H1 (cell line): ENCODE measurements at regions not wholly inside any gene's neighbourhood (a gene's known extent, or its start where the extent isn't known, plus 50 kb on each side); places are given as distances from the start of the nearest gene placed in this dataset.
A peak's percentile ranks its signal among the peaks of the same experiment; 100 is the strongest.

ENCODE experiments used
- CTCF ChIA-PET: fragments of 300-600 bp; sonication (Branson Sonifier 250); formaldehyde crosslinking; loops from one replicate; lab custom pipeline; 2021; ENCODE audit not compliant: partially characterized antibody; lab: Charles Lee
- POLR2A ChIA-PET: fragments of 300-600 bp; sonication (Branson Sonifier 250); formaldehyde crosslinking; loops from one replicate; lab custom pipeline; 2021; ENCODE audit warnings: inconsistent platforms; ENCODE audit not compliant: partially characterized antibody; lab: Charles Lee
- DNase-seq, 2 experiments: peaks; one replicate each; pipeline versions ENCODE4 v3.0.0 to v3.0.0-alpha.2; 2010 to 2022; ENCODE audit warnings: low spot score in 2 of 2, low read depth in 1 of 2, mixed read lengths in 1 of 2
- FAIRE-seq: peaks from 2 replicates; lab custom pipeline; 2011; peaks lifted over from hg19 to GRCh38; lab: Jason Lieb, UNC
- H2AFZ ChIP-seq: 2 replicates; pipeline ENCODE4 v1.8.1; 2012; ENCODE audit warnings: low read length, inconsistent platforms
- H2AK5ac ChIP-seq: 2 replicates; pipeline ENCODE4 v1.6.1; 2013; ENCODE audit warnings: low read depth, low read length
- H2BK120ac ChIP-seq: replicated peaks from 2 replicates; pipeline ENCODE3; 2013; ENCODE audit warnings: low read depth, low read length, inconsistent platforms
- H2BK12ac ChIP-seq: 2 replicates; pipeline ENCODE4 v1.6.1; 2013; ENCODE audit warnings: low read depth, low read length
- H2BK15ac ChIP-seq: 2 replicates; pipeline ENCODE4 v1.6.1; 2013; ENCODE audit warnings: low read length
- H2BK20ac ChIP-seq: 2 replicates; pipeline ENCODE4 v1.6.1; 2013; ENCODE audit warnings: low read length
- H2BK5ac ChIP-seq: 2 replicates; pipeline ENCODE4 v1.6.1; 2013; ENCODE audit warnings: low read depth, low read length
- H3K14ac ChIP-seq: 2 replicates; pipeline ENCODE4 v1.6.1; 2013; ENCODE audit warnings: inconsistent platforms; ENCODE audit not compliant: insufficient read length
- H3K18ac ChIP-seq: 2 replicates; pipeline ENCODE4 v1.6.1; 2013; ENCODE audit warnings: low read length; ENCODE audit errors: extremely low read depth
- H3K23ac ChIP-seq: 2 replicates; pipeline ENCODE4 v1.6.1; 2013; ENCODE audit warnings: inconsistent platforms; ENCODE audit not compliant: insufficient read length
- H3K23me2 ChIP-seq: 2 replicates; pipeline ENCODE4 v1.6.1; 2013; ENCODE audit warnings: low read depth, low read length
- H3K27ac ChIP-seq: 2 replicates; pipeline ENCODE4 v1.6.1; 2011; ENCODE audit warnings: low read depth, low read length, inconsistent platforms
- H3K27me3 ChIP-seq, 4 experiments: replicated peaks in 1 of 4; 1 replicate in 1 of 4; 2 replicates in 3 of 4; pipeline versions ENCODE4 v1.6.1 to v1.8.1; 2011 to 2013; ENCODE audit warnings: low read length in 3 of 4, mild to moderate bottlenecking in 3 of 4, inconsistent platforms in 2 of 4, mixed read lengths in 2 of 4, moderate library complexity in 1 of 4; ENCODE audit not compliant: control insufficient read depth in 3 of 4, insufficient read depth in 3 of 4; ENCODE audit errors: extremely low read depth in 1 of 4
- H3K36me3 ChIP-seq, 4 experiments: 2 replicates each; pipeline versions ENCODE4 v1.6.1 to v1.8.1; 2011 to 2013; ENCODE audit warnings: mild to moderate bottlenecking in 4 of 4, low read length in 3 of 4, moderate library complexity in 2 of 4, control low read depth in 1 of 4, inconsistent platforms in 1 of 4; ENCODE audit not compliant: insufficient read depth in 4 of 4, control insufficient read depth in 2 of 4
- H3K4ac ChIP-seq: replicated peaks from 2 replicates; pipeline ENCODE3; 2013; ENCODE audit warnings: low read length, low read depth, mixed read lengths, inconsistent platforms; ENCODE audit not compliant: insufficient read length
- H3K4me1 ChIP-seq, 4 experiments: replicated peaks in 1 of 4; 1 replicate in 1 of 4; 2 replicates in 3 of 4; pipeline versions ENCODE4 v1.6.1 to v1.8.1; 2011 to 2013; ENCODE audit warnings: low read length in 3 of 4, inconsistent platforms in 2 of 4, mixed read lengths in 1 of 4; ENCODE audit not compliant: insufficient read depth in 4 of 4, control insufficient read depth in 3 of 4
- H3K4me2 ChIP-seq, 2 experiments: 2 replicates each; pipeline versions ENCODE4 v1.6.1 to v1.8.1; 2011 to 2013; ENCODE audit warnings: low read depth in 2 of 2, low read length in 2 of 2, control low read depth in 1 of 2, inconsistent platforms in 1 of 2, mild to moderate bottlenecking in 1 of 2; ENCODE audit not compliant: insufficient read depth in 1 of 2
- H3K4me3 ChIP-seq, 4 experiments: fragments of 200-600, 300-600 bp in 1 of 4; sonication (generic), shearing (Covaris generic), sonication (Bioruptor Twin) in 1 of 4; 2 replicates each; pipeline versions ENCODE4 v1.5.1 to v1.8.1; 2011 to 2016; ENCODE audit warnings: low read length in 4 of 4, low read depth in 3 of 4, control low read depth in 2 of 4, inconsistent platforms in 2 of 4, mild to moderate bottlenecking in 2 of 4, mixed read lengths in 1 of 4, moderate library complexity in 1 of 4; ENCODE audit not compliant: insufficient read depth in 2 of 4; ENCODE audit errors: extremely low read depth in 1 of 4
- H3K56ac ChIP-seq: replicated peaks from 2 replicates; pipeline ENCODE3; 2013; ENCODE audit warnings: low read depth, mild to moderate bottlenecking, mixed read lengths, low read length, inconsistent platforms; ENCODE audit not compliant: insufficient read length
- H3K79me1 ChIP-seq: 2 replicates; pipeline ENCODE4 v1.6.1; 2013; ENCODE audit warnings: low read depth, low read length, control low read depth
- H3K79me2 ChIP-seq, 2 experiments: 2 replicates each; pipeline versions ENCODE4 v1.6.1 to v1.8.1; 2012 to 2013; ENCODE audit warnings: low read length in 2 of 2, mild to moderate bottlenecking in 2 of 2, inconsistent platforms in 1 of 2; ENCODE audit not compliant: insufficient read depth in 2 of 2, control insufficient read depth in 1 of 2
- H3K9ac ChIP-seq, 4 experiments: replicated peaks in 1 of 4; 1 replicate in 1 of 4; 2 replicates in 3 of 4; pipeline versions ENCODE4 v1.6.1 to v1.8.1; 2011 to 2013; ENCODE audit warnings: low read depth in 3 of 4, low read length in 3 of 4, control low read depth in 2 of 4, mild to moderate bottlenecking in 2 of 4, moderate library complexity in 2 of 4, inconsistent platforms in 1 of 4; ENCODE audit errors: extremely low read depth in 1 of 4
- H3K9me3 ChIP-seq, 2 experiments: 2 replicates each; pipeline versions ENCODE4 v1.6.1 to v1.8.1; 2012 to 2013; ENCODE audit warnings: mild to moderate bottlenecking in 2 of 2, moderate library complexity in 2 of 2, control low read depth in 1 of 2, inconsistent platforms in 1 of 2, low read depth in 1 of 2, low read length in 1 of 2, mixed read lengths in 1 of 2; ENCODE audit not compliant: insufficient read depth in 2 of 2
- H4K20me1 ChIP-seq, 2 experiments: replicated peaks in 1 of 2; 2 replicates each; pipeline versions ENCODE3 to v1.8.1; 2011 to 2013; ENCODE audit warnings: inconsistent platforms in 2 of 2, low read length in 2 of 2, mild to moderate bottlenecking in 1 of 2; ENCODE audit not compliant: insufficient read depth in 2 of 2, control insufficient read depth in 1 of 2
- H4K5ac ChIP-seq: 2 replicates; pipeline ENCODE4 v1.6.1; 2013; ENCODE audit warnings: low read length, low read depth, mixed read lengths, inconsistent platforms; ENCODE audit not compliant: insufficient read length
- H4K8ac ChIP-seq: 2 replicates; pipeline ENCODE4 v1.8.0; 2013; ENCODE audit warnings: mild to moderate bottlenecking, moderate library complexity, low read length, inconsistent platforms; ENCODE audit not compliant: insufficient read depth; ENCODE audit errors: extremely low read depth
- H4K91ac ChIP-seq: replicated peaks from 2 replicates; pipeline ENCODE3; 2013; ENCODE audit warnings: low read length, mixed read lengths, inconsistent platforms; ENCODE audit not compliant: insufficient read length
- ATF3 ChIP-seq: IDR thresholded peaks from 2 replicates; pipeline ENCODE4 v1.6.1; 2011; ENCODE audit warnings: low read depth, mild to moderate bottlenecking, low read length; ENCODE audit not compliant: insufficient read depth
- EZH2 ChIP-seq: fragments of 200-600 bp; sonication (generic); IDR thresholded peaks from 2 replicates; pipeline ENCODE4 v1.7.1; 2012; ENCODE audit warnings: low read depth, mild to moderate bottlenecking, moderate library complexity, low read length, inconsistent platforms; ENCODE audit not compliant: severe bottlenecking
- GABPA ChIP-seq: IDR thresholded peaks from 2 replicates; pipeline ENCODE4 v1.6.1; 2011; ENCODE audit warnings: mild to moderate bottlenecking, low read length, moderate library complexity, borderline replicate concordance; ENCODE audit not compliant: insufficient read depth
- KDM4A ChIP-seq: IDR thresholded peaks from one replicate; pipeline ENCODE4 v1.7.1; 2012; ENCODE audit warnings: low read depth, mild to moderate bottlenecking, moderate library complexity, low read length, inconsistent platforms; ENCODE audit not compliant: severe bottlenecking
- SP1 ChIP-seq: IDR thresholded peaks from 2 replicates; pipeline ENCODE4 v1.6.1; 2011; ENCODE audit warnings: low read depth, low read length
- TEAD4 ChIP-seq: IDR thresholded peaks from 2 replicates; pipeline ENCODE4 v1.6.1; 2012; ENCODE audit warnings: low read depth, low read length, inconsistent platforms, mixed read lengths
- WGBS, 2 experiments: shearing (Covaris generic) in 1 of 2; methylation state at CpG; one replicate each; pipeline versions ENCODE4 v1.1.6 to v1.1.7; 2013 to 2015; ENCODE audit warnings: low lambda C conversion rate in 2 of 2, mixed read lengths in 2 of 2, inconsistent platforms in 1 of 2, low coverage in 1 of 2, missing lambda C conversion rate in 1 of 2; ENCODE audit not compliant: insufficient replicate concordance in 2 of 2, insufficient coverage in 1 of 2, insufficient read length in 1 of 2; ENCODE audit errors: extremely low coverage in 1 of 2, missing lambda C conversion rate in 1 of 2; 5-methylcytosine and 5-hydroxymethylcytosine counted together

GRCh38 chr9:85402551-85402950 is 339.2 kb downstream of the AGTPBP1 start:
- no peaks in the 10 kb centered on the region for H3K23me2 ChIP-seq
- TF ChIP-seq ATF3 (no peak), SP1 (no peak), EZH2 (no peak), KDM4A (no peak), TEAD4 (no peak), GABPA (no peak)
- FAIRE-seq = no peak
- H2BK120ac ChIP-seq = no peak overlapping the region
- H3K4ac ChIP-seq = no peak overlapping the region
- H3K9ac ChIP-seq = no peak overlapping the region
- H2BK12ac ChIP-seq = no peak overlapping the region
- no peak overlapping the region for H2BK20ac ChIP-seq
- WGBS, 2 experiments = 90% methylated on average over 5 of the region's 5 CpGs; no CpG with 5 or more reads in 1 of the 2 experiments
- H3K27me3 ChIP-seq = no peaks in the 10 kb centered on the region
- no peak overlapping the region for H3K4me2 ChIP-seq
- H2BK15ac ChIP-seq = no peak overlapping the region
- no peak overlapping the region for H2AK5ac ChIP-seq
- H3K56ac ChIP-seq = no peak overlapping the region
- POLR2A ChIA-PET = no interaction called here
- H2BK5ac ChIP-seq = no peak overlapping the region
- H3K23ac ChIP-seq = no peak overlapping the region
- H3K14ac ChIP-seq = no peak overlapping the region
- H3K36me3 ChIP-seq = no peaks in the 10 kb centered on the region
- no peak overlapping the region for H3K27ac ChIP-seq
- H4K91ac ChIP-seq = peak overlapping the region; percentile 14
- no peak overlapping the region for H4K5ac ChIP-seq
- no peaks in the 10 kb centered on the region for H3K79me2 ChIP-seq
- H4K8ac ChIP-seq = no peak overlapping the region
- H4K20me1 ChIP-seq = no peaks in the 10 kb centered on the region
- no peak overlapping the region for H3K18ac ChIP-seq
- CTCF ChIA-PET = interaction anchor here (1.0 kb wide), 1 partner anchor 22 kb away, joined by 3 read pairs; no protein-coding TSS in a partner anchor
- no peaks in the 10 kb centered on the region; a peak in 1 of 7 replicates for H3K4me1 ChIP-seq
- no peak for DNase-seq
- peak overlapping the region; percentile 68 for H2AFZ ChIP-seq
- H3K79me1 ChIP-seq = no peaks in the 10 kb centered on the region
- no peak overlapping the region for H3K4me3 ChIP-seq
- H3K9me3 ChIP-seq = no peaks in the 10 kb centered on the region
